GM18858 (cell line): ENCODE measurements at regions not wholly inside any gene's neighbourhood (a gene's known extent, or its start where the extent isn't known, plus 50 kb on each side); places are given as distances from the start of the nearest gene placed in this dataset.
"Not testable (repeated sequence)": the region's sequence is repeated elsewhere in the genome, so short reads cannot be mapped to it uniquely, and the experiment has no call there.

Experiments used
- ATAC-seq: cut with Tn5 transposase; IDR thresholded peaks from one replicate; pipeline ENCODE4 v1.9.1; 2021; ENCODE audit not compliant: unreplicated experiment

- ATAC-seq: no peak
Observed at GRCh38 chr4:147220833-147221232, 260.1 kb upstream of the EDNRA start.

- no peak for ATAC-seq
Observed at GRCh38 chr4:147222906-147223305, 258.0 kb upstream of the EDNRA start.

DNA sequence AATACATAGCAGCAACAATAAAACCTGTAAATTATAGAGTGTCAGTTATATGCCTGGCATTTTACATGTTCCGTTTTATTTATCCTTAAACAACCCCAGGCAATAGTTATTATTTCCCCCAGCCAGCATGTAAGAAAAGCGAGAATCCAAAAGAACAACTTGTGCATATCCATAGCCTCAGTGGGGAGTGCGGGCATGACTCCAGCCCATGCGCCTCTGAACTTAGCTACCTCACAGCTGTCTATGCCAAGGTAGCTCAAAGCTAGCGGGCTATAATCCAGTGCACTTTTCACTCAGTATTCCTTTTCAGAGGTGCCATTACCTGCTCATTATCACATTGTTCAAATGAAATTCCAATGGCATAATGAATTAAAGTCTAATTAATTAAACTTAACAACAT lies 257.3 kb upstream of the EDNRA start:
- ATAC-seq: no peak

DNA sequence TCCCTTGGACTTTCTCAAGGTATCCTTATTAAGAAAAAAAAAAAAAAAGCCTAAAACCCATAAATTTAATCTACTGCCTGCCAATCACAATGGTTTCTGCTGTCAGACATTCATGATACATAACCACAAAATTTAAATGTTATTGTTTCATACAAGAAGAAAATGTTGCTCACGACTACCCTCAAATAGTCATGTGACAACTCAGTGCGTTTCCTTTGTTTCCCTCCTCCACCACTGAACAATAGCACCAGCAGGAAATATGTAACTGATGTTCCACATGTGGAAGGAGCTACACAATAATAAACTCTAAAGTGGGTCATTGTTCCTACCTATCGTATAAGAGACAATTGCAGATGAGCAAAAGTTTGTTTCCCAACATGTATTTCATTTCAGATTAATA lies 244.1 kb upstream of the EDNRA start:
- no peak for ATAC-seq

GRCh38 chr4:147244786-147245185 lies 236.1 kb upstream of the EDNRA start:
- ATAC-seq: no peak

- no peak for ATAC-seq
Observed at GRCh38 chr4:147246096-147246495, 234.8 kb upstream of the EDNRA start.

GRCh38 chr4:147246528-147246927 lies 234.4 kb upstream of the EDNRA start:
- not testable (repeated sequence) for ATAC-seq

- ATAC-seq: no peak
Observed at GRCh38 chr4:147247579-147247978, 233.3 kb upstream of the EDNRA start.

- ATAC-seq: no peak
Observed at GRCh38 chr4:147250062-147250461, 230.8 kb upstream of the EDNRA start.

DNA sequence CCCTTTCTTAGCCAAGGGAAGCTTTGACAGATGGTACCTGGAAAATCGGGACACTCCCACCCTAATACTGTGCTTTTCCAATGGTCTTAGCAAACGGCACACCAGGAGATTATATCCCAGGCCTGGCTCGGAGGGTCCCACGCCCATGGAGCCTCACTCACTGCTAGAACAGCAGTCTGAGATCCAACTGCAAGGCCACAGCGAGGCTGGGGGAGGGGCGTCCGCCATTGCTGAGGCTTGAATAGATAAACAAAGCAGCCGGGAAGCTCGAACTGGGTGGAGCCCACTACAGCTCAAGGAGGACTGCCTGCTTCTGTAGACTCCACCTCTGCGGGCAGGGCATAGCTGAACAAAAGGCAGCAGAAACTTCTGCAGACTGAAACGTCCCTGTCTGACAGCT lies 225.6 kb upstream of the EDNRA start:
- ATAC-seq: not testable (repeated sequence)

- not testable (repeated sequence) for ATAC-seq
Observed at GRCh38 chr4:147259271-147259670, 221.6 kb upstream of the EDNRA start.

DNA sequence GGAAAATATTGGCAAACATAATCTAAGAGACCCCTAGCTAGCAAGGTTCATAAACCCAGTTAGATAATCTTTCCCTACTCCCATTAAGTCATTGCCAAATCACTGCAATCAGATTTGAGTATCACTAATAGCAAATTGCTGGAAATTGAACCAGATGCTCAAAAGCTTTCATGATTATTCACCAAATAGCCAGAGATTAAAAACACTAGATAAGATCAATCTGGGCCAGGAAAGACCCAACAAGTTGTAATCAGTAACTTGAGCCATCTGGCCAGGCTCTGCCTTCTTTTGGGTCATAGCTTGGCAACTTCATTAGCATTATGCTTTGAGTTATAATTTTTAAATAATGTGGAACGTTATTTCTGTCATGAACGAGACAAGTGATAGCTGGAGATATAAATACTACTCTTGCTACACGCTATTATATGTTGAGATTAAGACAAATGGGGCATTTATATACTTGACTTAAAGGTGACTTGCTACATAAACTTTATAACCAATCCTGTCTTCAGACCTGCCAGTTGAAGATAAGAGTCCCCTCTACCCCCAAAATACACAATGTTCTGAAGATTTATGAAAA lies 196.6 kb upstream of the EDNRA start:
- no peak for ATAC-seq

DNA sequence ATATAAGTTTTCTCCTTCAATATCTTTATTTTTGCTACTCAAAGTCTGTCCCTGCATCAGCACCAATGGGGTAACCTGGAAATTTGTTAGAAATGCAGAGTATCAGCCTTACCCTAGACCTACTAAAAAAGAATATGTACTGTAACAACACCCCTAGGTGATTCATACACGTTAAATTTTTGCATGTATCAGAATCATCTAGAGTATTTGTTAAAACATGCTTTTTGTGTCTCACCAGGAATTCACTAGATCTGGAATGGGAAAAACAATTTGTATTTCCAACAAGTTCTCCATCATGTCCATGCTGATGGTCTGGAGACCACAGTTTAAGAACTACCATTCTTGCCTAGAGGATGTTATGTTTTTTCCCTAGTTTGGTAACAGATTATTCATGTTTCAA lies 196.0 kb upstream of the EDNRA start:
- no peak for ATAC-seq

- no peak for ATAC-seq
Observed at GRCh38 chr4:147285751-147286150, 195.1 kb upstream of the EDNRA start.

DNA sequence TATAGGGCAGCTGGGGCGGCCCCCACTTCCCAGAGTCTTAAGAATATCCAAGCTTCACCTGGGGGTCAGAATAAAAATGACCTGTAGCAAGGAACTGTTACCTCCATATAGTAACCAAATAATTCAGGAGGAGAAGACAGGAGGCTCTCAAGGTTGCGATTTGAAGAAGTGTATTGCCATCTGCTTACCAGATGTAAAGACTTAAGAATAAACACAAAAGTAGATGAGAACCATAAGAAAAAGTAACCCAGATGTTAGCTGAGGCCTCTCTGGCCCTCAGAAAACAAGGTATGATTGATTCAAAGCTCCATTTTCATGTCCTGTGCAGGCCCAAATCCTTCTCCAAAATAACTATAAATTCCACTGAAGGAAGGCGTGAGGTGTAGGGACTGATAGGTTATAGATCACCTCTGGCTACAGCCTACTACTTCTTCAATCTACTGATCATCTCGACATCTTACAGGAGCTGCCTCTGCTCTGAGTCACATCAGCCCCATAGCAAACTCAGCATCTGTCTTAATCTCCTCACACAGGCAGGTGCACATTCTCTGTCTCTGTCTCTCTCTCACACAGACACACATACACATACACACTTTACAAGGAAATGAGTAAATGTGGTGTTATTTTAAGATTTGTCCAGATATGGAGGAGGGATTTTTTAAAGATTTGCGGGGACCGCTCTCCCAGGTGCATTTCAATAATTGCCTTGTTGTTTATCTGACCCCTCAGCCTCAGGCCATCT lies 193.9 kb upstream of the EDNRA start:
- no peak for ATAC-seq

- no peak for ATAC-seq
Observed at GRCh38 chr4:147287588-147287890, 193.4 kb upstream of the EDNRA start.

GRCh38 chr4:147288512-147288911 lies 192.4 kb upstream of the EDNRA start:
- no peak for ATAC-seq

DNA sequence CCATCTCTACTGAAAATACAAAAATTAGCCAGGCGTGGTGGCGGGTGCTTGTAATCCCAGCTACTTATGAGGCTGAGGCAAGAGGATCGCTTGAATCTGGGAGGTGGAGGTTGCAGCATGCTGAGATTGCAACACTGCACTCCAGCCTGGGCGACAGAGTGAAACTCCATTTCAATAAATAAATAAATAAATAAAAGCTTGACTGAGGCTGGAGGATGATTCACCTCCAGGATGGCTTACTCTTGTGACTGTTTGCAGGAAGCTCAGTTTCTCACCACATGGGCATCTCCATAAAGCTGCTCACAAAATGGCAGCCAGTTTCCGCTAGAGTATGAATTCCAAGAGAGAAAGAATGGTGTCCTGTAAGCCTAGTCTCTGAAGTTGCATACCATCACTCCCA lies 191.7 kb upstream of the EDNRA start:
- ATAC-seq: no peak

DNA sequence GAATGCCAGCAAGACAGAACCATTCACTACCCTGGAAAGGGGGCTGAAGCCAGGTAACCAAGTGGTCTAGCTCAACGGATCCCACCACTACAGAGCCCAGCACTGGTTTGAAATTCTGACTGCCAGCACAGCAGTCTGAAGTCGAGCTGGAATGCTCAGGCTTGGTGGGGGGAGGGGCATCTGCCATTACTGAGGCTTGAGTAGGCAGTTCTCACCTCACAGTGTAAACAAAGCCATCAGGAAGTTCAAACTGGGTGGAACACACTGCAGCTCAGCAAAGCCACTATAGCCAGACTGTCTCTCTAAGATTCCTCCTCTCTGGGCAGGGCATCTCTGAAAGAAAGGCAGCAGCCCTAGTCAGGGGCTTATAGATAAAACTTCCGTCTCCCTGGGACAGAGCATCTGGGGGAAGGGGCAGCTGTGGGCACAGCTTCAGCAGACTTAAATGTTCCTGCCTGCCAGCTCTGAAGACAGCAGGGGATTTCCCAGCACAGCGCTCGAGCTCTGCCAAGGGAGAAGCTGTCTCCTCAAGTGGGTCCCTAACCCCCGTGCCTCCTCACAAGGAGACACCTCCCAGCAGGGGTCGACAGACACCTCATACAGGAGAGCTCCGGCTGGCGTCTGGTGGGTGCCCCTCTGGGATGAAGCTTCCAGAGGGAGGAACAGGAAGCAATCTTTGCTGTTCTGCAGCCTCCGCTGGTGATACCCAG lies 188.1 kb upstream of the EDNRA start:
- ATAC-seq: not testable (repeated sequence)

DNA sequence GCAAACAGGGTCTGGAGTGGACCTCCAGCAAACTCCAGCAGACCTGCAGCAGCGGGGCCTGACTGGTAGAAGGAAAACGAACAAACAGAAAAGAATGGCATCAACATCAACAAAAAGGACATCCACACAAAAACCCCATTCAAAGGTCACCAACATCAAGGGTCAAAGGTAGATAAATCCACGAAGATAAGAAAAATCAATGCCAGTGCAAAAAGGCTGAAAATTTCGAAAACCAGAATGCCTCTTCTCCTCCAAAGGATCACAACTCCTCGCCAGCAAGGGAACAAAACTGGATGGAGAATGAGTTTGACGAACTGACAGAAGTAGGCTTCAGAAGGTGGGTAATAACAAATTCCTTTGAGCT lies 187.6 kb upstream of the EDNRA start:
- not testable (repeated sequence) for ATAC-seq

DNA sequence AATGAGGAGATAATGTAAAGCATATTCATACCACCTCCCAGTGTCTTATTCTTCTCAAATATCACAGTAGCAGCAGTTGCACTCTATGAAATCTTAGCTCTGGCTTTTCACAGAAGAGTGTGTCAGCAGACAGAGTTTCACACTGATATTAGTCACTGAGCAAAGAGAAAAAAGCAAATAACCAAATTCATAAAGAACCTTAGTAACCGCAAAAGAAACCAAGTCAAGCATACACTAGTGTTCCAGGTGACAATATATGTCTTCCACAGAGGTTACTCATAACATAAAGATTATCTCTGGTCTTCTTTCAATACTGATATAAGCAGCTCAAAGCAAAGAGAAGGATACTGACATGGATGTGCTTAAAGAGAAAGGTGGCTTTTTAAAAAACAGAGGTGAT lies 181.7 kb upstream of the EDNRA start:
- ATAC-seq: peak; percentile 38

DNA sequence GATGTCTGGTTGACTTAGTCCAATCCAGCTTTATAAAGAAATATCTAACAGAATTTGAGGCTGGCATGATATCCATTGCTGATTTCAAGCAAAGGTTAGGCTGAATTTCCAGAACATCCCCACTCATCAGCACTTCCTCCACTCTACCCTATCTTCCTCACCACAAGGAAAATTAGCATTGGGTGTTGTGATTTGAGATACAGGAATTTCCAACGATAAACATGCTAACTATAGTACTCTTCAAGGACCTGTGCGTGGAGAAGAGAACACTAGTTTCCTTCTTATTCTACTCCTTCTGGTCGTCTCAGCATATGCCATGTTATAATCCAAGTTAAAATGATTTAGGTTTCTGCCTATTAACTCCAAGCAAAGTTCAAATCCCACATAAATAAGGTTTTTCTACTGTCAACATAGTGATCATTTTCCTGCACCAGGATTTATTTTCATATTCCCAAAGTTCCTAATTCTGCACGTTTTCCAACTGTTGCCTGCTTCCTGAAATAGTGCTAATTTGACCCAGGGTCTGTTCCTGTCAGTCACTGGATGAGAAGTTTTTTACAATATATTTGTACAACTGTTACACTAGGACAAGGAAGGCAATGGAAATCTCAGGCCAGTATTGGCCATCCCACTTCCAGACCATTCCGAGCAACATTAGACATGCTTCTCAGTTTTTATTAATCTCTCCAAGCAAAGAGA lies 177.6 kb upstream of the EDNRA start:
- ATAC-seq: no peak
